ENCODE measurements at regions not wholly inside any gene's neighbourhood (a gene's known extent, or its start where the extent isn't known, plus 50 kb on each side); places are given as distances from the start of the nearest gene placed in this dataset.

GRCh38 chr1:209015092-209015491, 568.4 kb upstream of the CAMK1G start:
- DNase-seq (ENCODE audit: low read depth) = no peak

GRCh38 chr1:209021622-209022021, 561.9 kb upstream of the CAMK1G start:
- no peak for DNase-seq (ENCODE audit: low read depth)

- no peak for DNase-seq (ENCODE audit: low read depth)
Measured at GRCh38 chr1:209023790-209024189, 559.7 kb upstream of the CAMK1G start.

- no peak for DNase-seq (ENCODE audit: low read depth)
Measured at GRCh38 chr1:209029737-209030136, 553.8 kb upstream of the CAMK1G start.

GRCh38 chr1:209030454-209031167, 552.9 kb upstream of the CAMK1G start:
- DNase-seq (ENCODE audit: low read depth) = no peak

GRCh38 chr1:209037064-209037463, 546.5 kb upstream of the CAMK1G start:
- no peak for DNase-seq (ENCODE audit: low read depth)

GRCh38 chr1:209038316-209038715, 545.2 kb upstream of the CAMK1G start:
- DNase-seq (ENCODE audit: low read depth) = no peak

GRCh38 chr1:209038735-209039134, 544.8 kb upstream of the CAMK1G start:
- no peak for DNase-seq (ENCODE audit: low read depth)

- no peak for DNase-seq (ENCODE audit: low read depth)
Measured at GRCh38 chr1:209040351-209040750, 543.2 kb upstream of the CAMK1G start.

- no peak for DNase-seq (ENCODE audit: low read depth)
Measured at GRCh38 chr1:209041927-209042326, 541.6 kb upstream of the CAMK1G start.

- DNase-seq (ENCODE audit: low read depth) = no peak
Measured at GRCh38 chr1:209042413-209042812, 541.1 kb upstream of the CAMK1G start.

- no peak for DNase-seq (ENCODE audit: low read depth)
Measured at GRCh38 chr1:209045331-209046057, 538.0 kb upstream of the CAMK1G start.

- DNase-seq (ENCODE audit: low read depth) = no peak
Measured at GRCh38 chr1:209046058-209046417, 537.5 kb upstream of the CAMK1G start.

- no peak for DNase-seq (ENCODE audit: low read depth)
Measured at GRCh38 chr1:209046935-209047334, 536.6 kb upstream of the CAMK1G start.

- no peak for DNase-seq (ENCODE audit: low read depth)
Measured at GRCh38 chr1:209048941-209049669, 534.4 kb upstream of the CAMK1G start.

- DNase-seq (ENCODE audit: low read depth) = no peak
Measured at GRCh38 chr1:209051570-209051969, 531.9 kb upstream of the CAMK1G start.

- DNase-seq (ENCODE audit: low read depth) = no peak
Measured at GRCh38 chr1:209053587-209053986, 529.9 kb upstream of the CAMK1G start.

- no peak for DNase-seq (ENCODE audit: low read depth)
Measured at GRCh38 chr1:209057083-209057482, 526.4 kb upstream of the CAMK1G start.

GRCh38 chr1:209057901-209058300, 525.6 kb upstream of the CAMK1G start:
- DNase-seq (ENCODE audit: low read depth) = no peak

GRCh38 chr1:209059376-209059775, 524.1 kb upstream of the CAMK1G start:
- DNase-seq (ENCODE audit: low read depth) = no peak

- no peak for DNase-seq (ENCODE audit: low read depth)
Measured at GRCh38 chr1:209059981-209060380, 523.5 kb upstream of the CAMK1G start.

- DNase-seq (ENCODE audit: low read depth) = no peak
Measured at GRCh38 chr1:209062081-209062620, 521.4 kb upstream of the CAMK1G start.

- DNase-seq (ENCODE audit: low read depth) = no peak
Measured at GRCh38 chr1:209062863-209063262, 520.7 kb upstream of the CAMK1G start.
